ENCODE measurements at regions not wholly inside any gene's neighbourhood (a gene's known extent, or its start where the extent isn't known, plus 50 kb on each side); places are given as distances from the start of the nearest gene placed in this dataset.

DNA sequence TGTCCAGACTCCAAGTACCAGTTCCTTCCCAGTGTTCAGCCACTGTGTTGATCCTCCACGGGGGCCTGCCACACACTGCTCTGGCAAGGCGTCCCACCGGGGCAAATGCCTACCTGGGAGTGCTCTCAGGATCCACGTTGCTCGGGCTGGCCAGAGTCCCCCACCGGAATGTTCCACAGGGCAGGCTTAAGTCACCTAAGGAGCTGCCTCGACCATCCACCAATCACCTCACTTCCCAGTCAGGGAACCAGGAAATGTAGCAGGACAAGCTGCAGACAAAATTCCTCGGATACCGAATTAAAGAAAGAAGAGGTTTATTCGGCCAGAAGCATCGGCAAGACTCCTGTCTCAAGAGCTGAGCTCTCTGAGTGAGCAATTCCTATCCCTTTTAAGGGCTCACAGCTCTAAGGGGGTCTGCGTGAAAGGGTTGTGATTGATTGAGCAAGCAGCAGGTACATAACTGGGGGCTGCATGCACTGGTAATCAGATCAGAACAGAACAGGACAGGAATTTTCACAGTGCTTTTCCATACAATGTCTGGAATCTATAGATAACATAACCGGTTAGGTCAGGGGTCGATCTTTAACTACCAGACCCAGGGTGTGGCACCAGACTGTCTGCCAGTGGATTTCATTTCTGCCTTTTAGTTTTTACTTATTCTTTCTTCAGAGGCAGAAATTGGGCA, 56.9 kb upstream of the EDNRB start:
- Histone ChIP-seq H3K4me1 (peaks cover 20% of the 10 kb centered on the region), H3K9me3 (no peaks in the 10 kb centered on the region), H3K27me3 (replicated peaks; ENCODE audit: control insufficient read depth, insufficient read depth, low read length) (no peaks in the 10 kb centered on the region), H3K4me3 (ENCODE audit: low read depth, low read length) (peak overlapping the region; percentile 43), H3K36me3 (ENCODE audit: control insufficient read depth, insufficient read depth, low read length) (no peaks in the 10 kb centered on the region)
- Mint-ChIP-seq H3K4me1 (ENCODE audit: low read depth, unreplicated experiment) (peaks cover 26% of the 10 kb centered on the region), H3K9me3 (ENCODE audit: unreplicated experiment) (no peaks in the 10 kb centered on the region), H3K36me3 (ENCODE audit: insufficient read depth, unreplicated experiment) (peaks cover 7% of the 10 kb centered on the region), H3K27ac (ENCODE audit: unreplicated experiment) (peak overlapping the region; percentile 94), H3K4me3 (ENCODE audit: unreplicated experiment) (peak overlapping the region; percentile 92), H3K27me3 (ENCODE audit: insufficient read depth, unreplicated experiment) (no peaks in the 10 kb centered on the region)
- intact Hi-C loops (cut with micrococcal nuclease; ENCODE audit: unreplicated experiment), result loop anchor here (2.0 kb wide), 1 partner anchor 23 kb away; no protein-coding TSS in a partner anchor
- ChIA-PET POLR2A (interaction anchor here (0.6 kb wide), 1 partner anchor 1047 kb away, joined by 3 read pairs; no protein-coding TSS in a partner anchor), CTCF (no interaction called here)
- no TSS peak for BruUV-seq (replicated peaks)
- TF ChIP-seq, protein P1, sequence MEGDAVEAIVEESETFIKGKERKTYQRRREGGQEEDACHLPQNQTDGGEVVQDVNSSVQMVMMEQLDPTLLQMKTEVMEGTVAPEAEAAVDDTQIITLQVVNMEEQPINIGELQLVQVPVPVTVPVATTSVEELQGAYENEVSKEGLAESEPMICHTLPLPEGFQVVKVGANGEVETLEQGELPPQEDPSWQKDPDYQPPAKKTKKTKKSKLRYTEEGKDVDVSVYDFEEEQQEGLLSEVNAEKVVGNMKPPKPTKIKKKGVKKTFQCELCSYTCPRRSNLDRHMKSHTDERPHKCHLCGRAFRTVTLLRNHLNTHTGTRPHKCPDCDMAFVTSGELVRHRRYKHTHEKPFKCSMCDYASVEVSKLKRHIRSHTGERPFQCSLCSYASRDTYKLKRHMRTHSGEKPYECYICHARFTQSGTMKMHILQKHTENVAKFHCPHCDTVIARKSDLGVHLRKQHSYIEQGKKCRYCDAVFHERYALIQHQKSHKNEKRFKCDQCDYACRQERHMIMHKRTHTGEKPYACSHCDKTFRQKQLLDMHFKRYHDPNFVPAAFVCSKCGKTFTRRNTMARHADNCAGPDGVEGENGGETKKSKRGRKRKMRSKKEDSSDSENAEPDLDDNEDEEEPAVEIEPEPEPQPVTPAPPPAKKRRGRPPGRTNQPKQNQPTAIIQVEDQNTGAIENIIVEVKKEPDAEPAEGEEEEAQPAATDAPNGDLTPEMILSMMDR (IDR thresholded peaks at IDR 0.05; ENCODE audit: insufficient read depth in 1 of 2, low read depth in 1 of 2, low read length in 1 of 2, severe bottlenecking in 1 of 2, unreplicated experiment in 1 of 2), result no peak
- peak; percentile 75 to 84 for DNase-seq

DNA sequence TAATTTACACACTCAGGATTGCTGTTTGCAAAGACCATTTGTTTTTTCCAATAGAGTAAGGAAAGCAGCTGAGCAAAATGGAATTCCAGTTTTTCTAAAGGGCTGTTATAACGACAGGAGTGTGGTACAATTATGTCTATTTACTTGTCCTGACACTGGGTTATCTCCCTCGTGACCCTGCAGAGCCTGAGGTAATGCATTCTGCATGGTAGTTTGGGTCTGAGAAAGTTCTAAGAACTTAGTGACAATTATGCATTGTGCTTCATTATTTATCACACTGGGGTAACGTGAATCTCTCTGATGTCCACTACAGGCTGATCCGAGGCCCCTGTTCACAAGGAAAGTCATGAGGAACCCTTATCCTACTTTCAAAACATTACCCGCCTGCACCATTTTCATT, 50.7 kb upstream of the EDNRB start:
- peaks cover 10% of the 10 kb centered on the region for H3K36me3 Mint-ChIP-seq (ENCODE audit: insufficient read depth, unreplicated experiment)
- no peak overlapping the region for H3K4me3 Mint-ChIP-seq (ENCODE audit: unreplicated experiment)
- no peaks in the 10 kb centered on the region for H3K27me3 ChIP-seq (replicated peaks; ENCODE audit: control insufficient read depth, insufficient read depth, low read length)
- no peak for DNase-seq
- CTCF ChIA-PET, result interaction anchor here (0.7 kb wide), 1 partner anchor 541 kb away, joined by 3 read pairs; no protein-coding TSS in a partner anchor
- H3K9me3 ChIP-seq, result peaks cover 6% of the 10 kb centered on the region
- no peaks in the 10 kb centered on the region for H3K36me3 ChIP-seq (ENCODE audit: control insufficient read depth, insufficient read depth, low read length)
- POLR2A ChIA-PET, result no interaction called here
- no peak overlapping the region for H3K27ac Mint-ChIP-seq (ENCODE audit: unreplicated experiment)
- BruUV-seq (replicated peaks), result no TSS peak
- TF ChIP-seq, protein P1 (IDR thresholded peaks at IDR 0.05; ENCODE audit: insufficient read depth in 1 of 2, low read depth in 1 of 2, low read length in 1 of 2, severe bottlenecking in 1 of 2, unreplicated experiment in 1 of 2), result no peak
- H3K4me1 ChIP-seq, result no peaks in the 10 kb centered on the region; the same call in 1 of the 2 replicates
- H3K4me1 Mint-ChIP-seq (ENCODE audit: low read depth, unreplicated experiment), result peaks cover 8% of the 10 kb centered on the region
- no peaks in the 10 kb centered on the region for H3K27me3 Mint-ChIP-seq (ENCODE audit: insufficient read depth, unreplicated experiment)
- H3K4me3 ChIP-seq (ENCODE audit: low read depth, low read length), result no peak overlapping the region
- intact Hi-C loops (cut with micrococcal nuclease; ENCODE audit: unreplicated experiment), result no loop called here
- H3K9me3 Mint-ChIP-seq (ENCODE audit: unreplicated experiment), result peaks cover 7% of the 10 kb centered on the region
